GM19324 (cell line): ENCODE measurements at regions not wholly inside any gene's neighbourhood (a gene's known extent, or its start where the extent isn't known, plus 50 kb on each side); places are given as distances from the start of the nearest gene placed in this dataset.
A peak's percentile ranks its signal among the peaks of the same experiment; 100 is the strongest.

ENCODE experiments used
- ATAC-seq: cut with Tn5 transposase; IDR thresholded peaks from one replicate; pipeline ENCODE4 v1.9.1; 2021; ENCODE audit warnings: mild to moderate bottlenecking, moderate library complexity; ENCODE audit not compliant: unreplicated experiment, low FRiP score

- ATAC-seq: no peak
Observed at GRCh38 chr10:83824099-83824498, 315.2 kb upstream of the GHITM start.

- ATAC-seq: no peak
Observed at GRCh38 chr10:83834096-83834495, 305.2 kb upstream of the GHITM start.

GRCh38 chr10:83835945-83836745 lies 303.2 kb upstream of the GHITM start:
- ATAC-seq: no peak

GRCh38 chr10:83848677-83849076 lies 290.6 kb upstream of the GHITM start:
- ATAC-seq: no peak

DNA sequence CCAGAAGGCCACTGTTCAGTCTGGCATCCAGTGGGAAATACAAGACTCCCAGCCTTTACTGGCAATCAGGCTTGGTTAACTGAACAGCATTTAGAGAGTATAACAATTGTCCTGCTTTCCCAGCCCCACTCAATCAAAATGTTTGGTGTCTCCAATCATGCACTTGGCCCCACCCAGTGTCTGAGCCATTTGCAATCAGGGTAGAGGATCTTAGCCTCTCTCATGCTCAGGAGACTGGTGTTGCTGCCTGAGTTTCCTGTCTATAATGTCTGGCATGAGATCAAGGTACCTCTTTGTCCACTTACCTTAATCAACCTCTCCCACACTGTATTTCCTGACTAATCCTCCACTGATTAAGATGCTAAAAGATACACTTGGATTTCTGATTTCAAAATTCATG lies 290.2 kb upstream of the GHITM start:
- no peak for ATAC-seq

- ATAC-seq: no peak
Observed at GRCh38 chr10:83852146-83852545, 287.2 kb upstream of the GHITM start.

DNA sequence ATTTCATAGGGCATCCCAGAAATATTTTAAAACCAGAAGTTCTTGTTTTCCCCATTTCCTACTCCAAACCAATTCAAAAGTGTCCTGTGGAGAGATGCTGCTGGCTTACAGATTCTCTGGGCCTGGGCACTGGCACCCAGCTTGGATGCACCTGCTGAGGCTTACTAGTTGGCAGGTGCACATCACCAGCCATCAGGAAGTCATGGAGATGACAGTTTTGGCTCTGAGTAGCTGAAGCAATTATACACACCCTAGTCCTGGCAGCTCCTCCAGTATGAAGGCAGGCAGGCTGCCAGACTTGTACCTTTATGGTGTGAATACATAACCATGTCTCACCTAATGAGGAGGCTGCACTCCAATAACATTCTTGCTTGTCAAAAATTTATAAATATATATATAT lies 276.6 kb upstream of the GHITM start:
- no peak for ATAC-seq

GRCh38 chr10:83863283-83863966 lies 275.9 kb upstream of the GHITM start:
- no peak for ATAC-seq

DNA sequence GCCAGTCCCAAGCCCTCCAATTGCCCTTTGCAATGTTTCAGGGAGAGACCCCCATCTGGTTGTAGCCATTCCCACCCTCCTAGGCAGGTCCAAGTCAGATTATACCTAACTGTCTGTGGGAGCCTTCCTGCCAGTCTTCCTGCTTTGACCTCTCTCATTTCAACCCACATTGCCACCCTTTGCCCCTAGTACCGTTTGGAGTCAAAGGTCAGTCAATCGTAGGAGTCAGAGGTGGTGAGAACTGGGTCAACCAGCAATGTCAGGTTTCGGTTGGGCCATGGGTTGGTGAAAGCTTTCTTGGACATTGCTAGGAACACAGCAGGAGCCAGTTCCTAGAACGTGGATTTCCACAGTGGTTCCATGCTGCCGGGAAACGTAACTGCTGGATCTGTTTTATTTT lies 269.4 kb upstream of the GHITM start:
- no peak for ATAC-seq

DNA sequence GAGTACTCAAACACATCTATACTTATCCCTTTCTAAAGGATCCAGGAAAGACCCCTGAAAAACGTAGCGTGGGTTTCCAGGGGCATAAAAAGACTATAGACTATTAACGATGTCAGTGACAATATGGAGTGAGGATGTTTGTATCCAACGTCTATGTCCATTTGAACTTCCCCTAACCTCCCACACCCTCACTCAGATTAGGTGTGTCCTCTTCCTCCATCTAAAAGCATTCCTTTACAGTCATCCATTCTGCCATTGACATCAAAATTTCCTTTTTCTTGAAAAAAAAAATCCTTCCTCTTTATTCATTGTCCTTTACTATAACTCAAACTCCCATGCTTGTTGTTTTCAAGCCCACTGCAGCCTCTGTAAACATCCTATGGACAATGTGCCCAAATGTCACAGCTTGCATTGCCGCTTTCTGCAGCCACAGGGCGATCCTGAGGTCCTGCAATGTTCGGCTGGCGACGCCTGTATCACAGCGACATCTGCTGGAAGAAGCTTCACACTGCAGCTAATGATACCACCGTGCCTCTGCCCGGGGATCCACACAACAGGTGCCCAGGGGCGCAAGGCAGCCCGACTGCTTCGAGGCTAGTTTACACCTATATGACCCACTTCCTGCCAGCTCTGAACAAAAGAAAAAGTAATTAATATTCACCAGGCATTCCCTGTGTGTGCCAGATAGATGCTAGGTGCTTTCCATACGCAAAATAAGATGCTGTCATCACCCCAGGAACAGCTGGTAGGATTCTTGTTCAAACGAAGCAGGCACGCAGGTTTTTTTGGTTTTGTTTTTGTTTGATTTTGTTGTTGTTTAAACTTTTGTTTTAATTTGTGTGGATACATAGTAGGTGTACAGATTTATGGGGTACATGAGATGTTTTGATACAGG lies 267.9 kb upstream of the GHITM start:
- ATAC-seq: peak; percentile 96

- no peak for ATAC-seq
Observed at GRCh38 chr10:83880252-83880791, 259.0 kb upstream of the GHITM start.

DNA sequence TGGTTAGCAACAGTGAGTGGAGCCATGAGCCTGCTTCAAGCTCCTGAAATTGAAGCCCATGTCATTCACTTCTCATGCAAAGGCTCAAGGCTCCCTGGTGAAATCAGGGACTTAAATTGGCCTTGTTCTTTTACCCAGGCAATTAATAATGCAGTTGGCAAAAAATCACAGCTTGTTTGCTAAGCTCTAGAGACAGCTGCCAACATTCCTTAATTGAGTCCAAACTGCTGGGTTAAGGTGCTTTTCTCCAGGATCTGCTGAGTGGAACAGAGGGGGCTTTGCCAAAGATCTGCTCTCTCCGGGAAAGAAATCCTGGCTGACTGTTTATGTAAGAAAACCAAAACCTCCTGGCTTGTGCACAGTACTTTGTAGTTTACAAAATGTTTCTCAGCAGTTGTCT lies 257.6 kb upstream of the GHITM start:
- ATAC-seq: no peak

- no peak for ATAC-seq
Observed at GRCh38 chr10:83886871-83887270, 252.4 kb upstream of the GHITM start.

GRCh38 chr10:83892737-83893136 lies 246.6 kb upstream of the GHITM start:
- no peak for ATAC-seq

DNA sequence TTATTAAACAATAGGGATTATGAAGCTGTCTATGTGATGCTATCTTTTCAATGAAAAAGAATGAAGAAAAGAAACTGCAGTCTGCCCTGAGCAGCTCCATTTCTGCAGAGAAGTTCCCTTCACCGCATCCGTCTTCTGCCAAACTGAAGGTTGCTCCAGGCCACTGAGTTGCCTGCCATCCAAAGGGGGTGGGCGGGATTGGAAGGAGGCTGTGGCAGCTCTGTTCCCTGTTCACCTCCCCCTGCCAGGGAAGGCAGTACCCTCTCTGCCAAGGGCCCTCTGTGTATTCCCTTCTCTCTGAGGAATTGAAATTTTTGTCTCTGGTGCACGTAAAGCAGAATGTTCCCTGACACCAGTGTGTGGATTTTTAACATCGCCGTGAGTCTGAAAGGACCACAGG lies 243.1 kb upstream of the GHITM start:
- no peak for ATAC-seq

DNA sequence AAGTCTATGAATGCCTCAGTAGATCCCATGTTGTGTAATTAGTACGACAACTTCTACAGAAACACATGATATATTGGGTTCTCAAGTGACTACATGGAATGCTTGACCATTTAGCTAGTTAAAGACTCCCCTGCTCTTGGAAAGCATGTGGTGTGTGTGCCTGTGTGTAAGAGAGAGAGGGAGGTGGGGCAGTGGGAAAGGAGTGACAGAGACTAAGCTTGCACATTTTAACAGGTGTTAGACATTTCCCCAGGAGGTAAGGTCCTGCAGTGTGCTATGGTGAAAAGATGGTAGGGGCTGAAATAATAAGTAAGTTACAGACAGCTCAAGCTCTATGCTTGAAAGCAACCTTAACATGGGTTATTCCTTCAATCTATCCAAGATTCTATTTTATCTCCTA lies 241.7 kb upstream of the GHITM start:
- no peak for ATAC-seq

DNA sequence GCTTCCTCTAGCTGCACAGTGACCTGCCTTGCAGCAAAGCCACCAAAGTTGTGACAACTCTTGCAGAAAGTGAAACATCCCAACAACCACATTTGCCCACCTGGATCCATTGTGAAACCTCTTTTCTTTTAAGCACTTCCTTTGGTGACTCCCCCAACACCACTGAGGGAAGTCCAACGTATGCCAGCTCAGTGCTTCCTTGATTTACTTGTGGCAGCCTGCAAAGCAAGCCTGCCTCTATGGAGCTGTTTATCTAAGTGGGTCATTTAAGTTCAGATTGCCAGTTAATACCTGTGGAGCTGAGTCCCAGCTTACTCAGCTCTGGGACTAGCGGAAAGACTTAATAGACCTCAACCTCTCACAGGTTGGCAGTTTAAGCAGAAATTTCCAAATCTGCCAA lies 230.8 kb upstream of the GHITM start:
- ATAC-seq: no peak

DNA sequence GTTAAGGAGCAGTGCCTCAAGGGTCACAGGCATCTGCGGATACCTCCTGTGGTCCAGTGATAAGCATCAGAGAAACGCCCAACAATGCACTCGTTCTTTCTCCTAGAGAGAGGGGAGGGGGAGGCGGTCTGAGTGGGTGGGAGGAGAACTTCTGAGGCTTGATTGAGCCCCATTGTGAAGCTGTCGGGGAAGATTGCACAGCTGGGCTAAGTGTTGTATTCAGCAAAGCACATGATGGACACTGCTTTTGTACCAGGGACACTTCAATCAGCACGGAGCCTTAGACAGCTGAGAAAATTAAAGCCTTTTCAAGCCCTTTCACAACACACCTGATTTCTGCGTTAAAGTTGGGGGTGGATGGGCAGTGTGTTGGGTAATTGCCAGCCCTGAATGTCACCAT lies 230.3 kb upstream of the GHITM start:
- ATAC-seq: no peak

DNA sequence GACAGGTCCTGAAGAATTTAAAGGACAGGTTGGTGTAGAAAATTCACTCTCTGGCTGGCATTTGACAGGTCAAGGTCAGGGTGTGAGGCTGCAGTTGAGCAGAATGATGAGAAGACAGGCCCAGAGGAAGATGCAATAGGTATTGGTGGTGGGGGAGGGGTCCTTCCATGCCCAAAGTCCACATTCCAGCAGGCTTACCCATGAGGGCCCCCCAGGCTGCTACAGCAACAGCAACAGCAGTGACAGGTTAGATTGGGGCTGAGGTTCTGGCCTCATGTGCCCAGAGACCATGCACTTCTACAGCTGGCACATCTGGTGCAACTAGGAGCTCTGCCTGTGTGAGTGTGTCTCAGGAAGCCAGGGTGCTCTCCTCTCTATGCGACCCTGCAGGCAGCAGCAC lies 223.5 kb upstream of the GHITM start:
- ATAC-seq: no peak

DNA sequence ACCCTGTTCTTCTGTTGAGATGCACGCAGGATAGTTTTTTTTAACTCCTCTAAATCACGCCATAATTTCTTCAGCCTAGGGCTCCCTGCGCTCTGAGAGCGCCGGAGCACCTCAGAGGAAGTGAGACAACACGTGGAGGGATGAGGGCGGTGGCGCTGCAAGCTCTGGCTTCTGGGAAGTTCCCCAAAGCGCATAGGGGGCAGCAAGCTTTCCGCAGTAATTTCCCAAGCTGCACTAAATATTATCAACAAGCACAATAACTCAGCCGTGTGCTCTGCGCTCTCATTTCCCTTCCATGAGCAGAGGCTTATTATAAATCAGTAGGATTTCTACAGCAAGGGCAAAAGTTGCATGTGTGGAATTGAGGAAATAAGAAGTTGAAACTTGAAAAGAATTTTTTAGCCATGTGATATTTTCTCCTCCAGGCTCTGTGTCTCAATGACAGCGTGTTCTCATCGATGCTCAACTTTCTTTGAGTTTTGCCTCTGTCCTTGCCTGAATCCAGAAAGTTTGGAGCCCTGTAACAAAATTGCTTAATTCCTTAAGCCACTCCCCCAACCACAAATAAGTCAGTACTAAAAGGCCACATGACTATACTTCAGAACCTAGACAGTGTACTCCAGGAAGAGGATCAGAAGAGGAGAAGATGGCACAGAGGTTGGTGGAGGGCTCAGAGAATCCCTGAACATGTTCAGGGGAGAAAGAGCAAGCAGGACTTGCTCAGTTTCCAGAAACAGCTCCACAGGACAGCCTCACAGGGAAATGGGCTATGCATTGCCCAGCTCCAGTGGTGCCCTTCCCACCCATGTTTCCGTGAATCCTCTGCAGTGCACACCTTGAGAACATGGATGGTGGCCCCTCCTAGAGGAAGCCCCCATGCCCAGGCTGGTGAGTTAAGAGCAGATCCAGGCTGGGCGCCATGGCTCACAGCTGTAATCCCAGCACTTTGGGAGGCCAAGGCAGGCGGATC lies 221.5 kb upstream of the GHITM start:
- ATAC-seq: peak; percentile 84
